Natural killer cell (primary cell): ENCODE measurements at regions not wholly inside any gene's neighbourhood (a gene's known extent, or its start where the extent isn't known, plus 50 kb on each side); places are given as distances from the start of the nearest gene placed in this dataset.

Experiments
- ATAC-seq, 3 donors: fragments of 150-1000 bp in 2 of 3; fragments of 200-7000 bp in 1 of 3; cut with Tn5 transposase; 1 replicate in 1 of 3; 2 replicates in 2 of 3; pipeline ENCODE4 v1.10.0; 2021; ENCODE audit warnings: mild to moderate bottlenecking in 2 of 3, moderate library complexity in 2 of 3
- DNase-seq, 2 donors: peaks; one replicate each; pipeline versions ENCODE4 v3.0.0 to v3.0.0-alpha.2; 2013 to 2021; ENCODE audit warnings: mixed read lengths in 1 of 2
- H3K27ac ChIP-seq: one replicate; pipeline ENCODE4 v1.5.1; 2013; ENCODE audit warnings: mild to moderate bottlenecking, low read length
- H3K27me3 ChIP-seq: one replicate; pipeline ENCODE4 v1.6.1; 2013; ENCODE audit warnings: low read length; ENCODE audit not compliant: control insufficient read depth, insufficient read depth
- H3K36me3 ChIP-seq: one replicate; pipeline ENCODE4 v1.6.1; 2013; ENCODE audit warnings: low read length; ENCODE audit not compliant: control insufficient read depth, insufficient read depth
- H3K4me1 ChIP-seq: one replicate; pipeline ENCODE4 v1.6.1; 2013; ENCODE audit warnings: low read length; ENCODE audit not compliant: control insufficient read depth, insufficient read depth
- H3K4me3 ChIP-seq: one replicate; pipeline ENCODE4 v1.5.1; 2013; ENCODE audit warnings: low read length
- H3K9me3 ChIP-seq: one replicate; pipeline ENCODE4 v1.6.1; 2013; ENCODE audit warnings: low read length; ENCODE audit not compliant: control insufficient read depth, insufficient read depth
- H3K27ac Mint-ChIP-seq, 2 donors: one replicate each; pipeline ENCODE4 v1.8.0; 2022; ENCODE audit warnings: mild to moderate bottlenecking in 2 of 2, mixed read lengths in 2 of 2, moderate library complexity in 1 of 2
- H3K27me3 Mint-ChIP-seq, 2 donors: one replicate each; pipeline ENCODE4 v1.8.0; 2022; ENCODE audit warnings: low read depth in 2 of 2, mixed read lengths in 2 of 2
- H3K36me3 Mint-ChIP-seq: one replicate; pipeline ENCODE4 v1.8.0; 2022; ENCODE audit warnings: mixed read lengths
- H3K4me1 Mint-ChIP-seq, 2 donors: one replicate each; pipeline ENCODE4 v1.8.0; 2022; ENCODE audit warnings: mixed read lengths in 2 of 2
- H3K4me3 Mint-ChIP-seq: one replicate; pipeline ENCODE4 v1.8.0; 2022; ENCODE audit warnings: mild to moderate bottlenecking, moderate library complexity, mixed read lengths
- H3K9me3 Mint-ChIP-seq, 2 donors: one replicate each; pipeline ENCODE4 v1.8.0; 2022; ENCODE audit warnings: mixed read lengths in 2 of 2
- WGBS: methylation state at CpG from one replicate; pipeline ENCODE4 v1.1.7; 2013; ENCODE audit warnings: missing lambda C conversion rate; ENCODE audit not compliant: insufficient coverage; 5-methylcytosine and 5-hydroxymethylcytosine counted together
- intact Hi-C: fragments of 100-400 bp; cut with micrococcal nuclease; formaldehyde crosslinking; loops from one replicate; pipeline ENCODE4 v1.14.2; 2022
- TF ChIP-seq, protein P1 (sequence below): fragments of 200-600 bp; IDR thresholded peaks from one replicate; pipeline ENCODE4 v1.8.0; 2022; ENCODE audit warnings: antibody characterized with exemption

- H3K4me1 ChIP-seq, result no peaks in the 10 kb centered on the region
- Mint-ChIP-seq H3K4me3 (no peak overlapping the region), H3K36me3 (no peaks in the 10 kb centered on the region), H3K27me3 (peaks cover 0 to 5% of the 10 kb centered on the region in 2 donors), H3K9me3 (peaks cover 0 to 2% of the 10 kb centered on the region in 2 donors), H3K27ac (no peak overlapping the region), H3K4me1 (no peaks in the 10 kb centered on the region)
- H3K4me3 ChIP-seq, result no peak overlapping the region
- H3K27me3 ChIP-seq, result no peaks in the 10 kb centered on the region
- ATAC-seq (no peak), DNase-seq (no peak)
- no peak overlapping the region for H3K27ac ChIP-seq
- TF ChIP-seq, protein P1, sequence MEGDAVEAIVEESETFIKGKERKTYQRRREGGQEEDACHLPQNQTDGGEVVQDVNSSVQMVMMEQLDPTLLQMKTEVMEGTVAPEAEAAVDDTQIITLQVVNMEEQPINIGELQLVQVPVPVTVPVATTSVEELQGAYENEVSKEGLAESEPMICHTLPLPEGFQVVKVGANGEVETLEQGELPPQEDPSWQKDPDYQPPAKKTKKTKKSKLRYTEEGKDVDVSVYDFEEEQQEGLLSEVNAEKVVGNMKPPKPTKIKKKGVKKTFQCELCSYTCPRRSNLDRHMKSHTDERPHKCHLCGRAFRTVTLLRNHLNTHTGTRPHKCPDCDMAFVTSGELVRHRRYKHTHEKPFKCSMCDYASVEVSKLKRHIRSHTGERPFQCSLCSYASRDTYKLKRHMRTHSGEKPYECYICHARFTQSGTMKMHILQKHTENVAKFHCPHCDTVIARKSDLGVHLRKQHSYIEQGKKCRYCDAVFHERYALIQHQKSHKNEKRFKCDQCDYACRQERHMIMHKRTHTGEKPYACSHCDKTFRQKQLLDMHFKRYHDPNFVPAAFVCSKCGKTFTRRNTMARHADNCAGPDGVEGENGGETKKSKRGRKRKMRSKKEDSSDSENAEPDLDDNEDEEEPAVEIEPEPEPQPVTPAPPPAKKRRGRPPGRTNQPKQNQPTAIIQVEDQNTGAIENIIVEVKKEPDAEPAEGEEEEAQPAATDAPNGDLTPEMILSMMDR, result no peak
- WGBS, result 90% methylated on average over 5 of the region's 5 CpGs
- H3K36me3 ChIP-seq, result no peaks in the 10 kb centered on the region
- no peaks in the 10 kb centered on the region for H3K9me3 ChIP-seq
- intact Hi-C loops, result no loop called here
Measured at GRCh38 chr4:53659112-53659511, 67.8 kb upstream of the LNX1 start.

DNA sequence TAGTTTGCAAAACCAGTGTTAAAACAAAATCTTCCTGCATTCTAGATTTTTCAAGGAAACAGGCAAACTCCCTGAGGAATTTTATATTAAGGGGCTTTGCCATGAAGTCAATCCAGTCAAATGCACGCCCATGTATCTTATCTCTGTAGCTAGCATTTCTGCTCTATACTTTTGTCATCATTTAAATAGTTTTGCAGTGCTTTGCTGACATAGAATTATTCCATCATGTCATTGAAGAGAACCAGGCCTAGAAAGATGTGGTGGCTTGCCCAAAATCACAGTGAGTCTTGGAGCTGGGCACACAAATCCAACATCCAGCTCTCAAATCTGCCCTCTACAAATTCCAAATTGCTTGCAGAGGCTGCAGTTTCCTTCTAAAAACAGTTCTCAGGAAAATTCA is 66.7 kb upstream of the LNX1 start:
- no peak overlapping the region for H3K4me3 ChIP-seq
- ATAC-seq (no peak), DNase-seq (no peak)
- no peak overlapping the region for H3K27ac ChIP-seq
- TF ChIP-seq, protein P1, result no peak
- Mint-ChIP-seq H3K4me3 (no peak overlapping the region), H3K27me3 (peaks cover 0 to 5% of the 10 kb centered on the region in 2 donors), H3K4me1 (no peaks in the 10 kb centered on the region), H3K36me3 (no peaks in the 10 kb centered on the region), H3K27ac (no peak overlapping the region), H3K9me3 (peaks cover 0 to 2% of the 10 kb centered on the region in 2 donors)
- 90% methylated on average over 1 of the region's 1 CpG for WGBS
- no peaks in the 10 kb centered on the region for H3K27me3 ChIP-seq
- no peaks in the 10 kb centered on the region for H3K4me1 ChIP-seq
- H3K36me3 ChIP-seq, result no peaks in the 10 kb centered on the region
- intact Hi-C loops, result no loop called here
- H3K9me3 ChIP-seq, result no peaks in the 10 kb centered on the region

GRCh38 chr4:53656421-53656981 is 65.2 kb upstream of the LNX1 start:
- Histone ChIP-seq H3K9me3 (no peaks in the 10 kb centered on the region), H3K36me3 (no peaks in the 10 kb centered on the region), H3K27me3 (no peaks in the 10 kb centered on the region), H3K4me1 (no peaks in the 10 kb centered on the region), H3K4me3 (no peak overlapping the region), H3K27ac (no peak overlapping the region)
- DNase-seq, result no peak
- no peak for ATAC-seq
- Mint-ChIP-seq H3K27ac (no peak overlapping the region), H3K27me3 (peaks cover 0 to 5% of the 10 kb centered on the region in 2 donors), H3K36me3 (no peaks in the 10 kb centered on the region), H3K4me3 (no peak overlapping the region), H3K4me1 (no peaks in the 10 kb centered on the region), H3K9me3 (peaks cover 0 to 2% of the 10 kb centered on the region in 2 donors)
- WGBS, result 93% methylated on average over 6 of the region's 7 CpGs
- TF ChIP-seq, protein P1, result no peak
- intact Hi-C loops, result no loop called here

DNA sequence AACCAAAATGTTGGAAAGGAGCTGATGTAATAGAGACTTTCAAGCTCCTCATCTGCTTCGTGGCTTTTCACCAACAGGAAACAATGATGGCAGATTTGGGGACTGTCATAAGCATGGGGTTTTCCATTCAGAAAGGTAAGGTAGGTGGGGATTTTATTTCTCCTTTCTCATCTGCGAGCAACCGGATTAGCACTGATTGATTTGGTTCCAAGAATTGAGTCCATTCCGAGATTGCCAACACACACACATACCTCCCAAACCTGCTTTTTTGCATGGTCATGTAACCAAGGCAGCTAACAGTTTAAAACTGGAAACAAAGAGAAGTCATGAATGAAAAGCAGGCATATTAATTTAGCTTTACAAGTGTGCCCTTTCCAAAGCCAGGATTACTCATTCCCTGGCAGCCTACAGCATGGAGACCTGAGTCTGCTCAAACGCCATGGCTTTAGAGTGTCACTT is 63.0 kb upstream of the LNX1 start:
- Histone ChIP-seq H3K9me3 (no peaks in the 10 kb centered on the region), H3K36me3 (no peaks in the 10 kb centered on the region), H3K4me1 (no peaks in the 10 kb centered on the region), H3K27ac (no peak overlapping the region), H3K27me3 (no peaks in the 10 kb centered on the region), H3K4me3 (no peak overlapping the region)
- peaks cover 0 to 5% of the 10 kb centered on the region in 2 donors for H3K27me3 Mint-ChIP-seq
- no peak for DNase-seq
- 68% methylated on average over 5 of the region's 5 CpGs for WGBS
- H3K36me3 Mint-ChIP-seq, result no peaks in the 10 kb centered on the region
- H3K9me3 Mint-ChIP-seq, result peaks cover 0 to 4% of the 10 kb centered on the region in 2 donors
- no peak for ATAC-seq
- intact Hi-C loops, result no loop called here
- no peaks in the 10 kb centered on the region for H3K4me1 Mint-ChIP-seq
- TF ChIP-seq, protein P1, result no peak
- no peak overlapping the region for H3K27ac Mint-ChIP-seq
- H3K4me3 Mint-ChIP-seq, result no peak overlapping the region
